ENCODE measurements at regions not wholly inside any gene's neighbourhood (a gene's known extent, or its start where the extent isn't known, plus 50 kb on each side); places are given as distances from the start of the nearest gene placed in this dataset.

DNA sequence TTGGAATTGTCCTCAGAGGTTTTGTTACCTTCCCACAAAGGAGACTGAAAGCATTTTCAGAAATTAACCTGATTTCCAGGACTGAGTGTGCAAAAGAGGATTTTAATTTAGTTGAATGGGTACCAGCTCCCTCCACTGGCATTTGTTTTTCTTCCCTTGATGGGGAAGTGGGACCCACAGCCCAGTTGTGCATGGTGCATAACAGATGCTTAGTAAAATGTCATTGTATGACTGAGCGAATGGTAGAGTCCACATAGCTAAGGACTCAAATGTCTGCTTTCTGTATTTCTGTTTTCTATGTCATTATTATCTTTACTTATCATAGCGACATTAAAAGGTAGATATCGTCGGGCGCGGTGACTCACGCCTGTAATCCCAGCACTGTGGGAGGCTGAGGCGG is 75.5 kb upstream of the RAPH1 start:
- H3K4me1 Mint-ChIP-seq = peaks cover 4% of the 10 kb centered on the region; the same call in 2 of the 3 replicates
- Histone ChIP-seq H3K27ac (ENCODE audit: low read depth) (no peak overlapping the region), H3K4me3 (no peak overlapping the region), H4K20me1 (replicated peaks; ENCODE audit: insufficient read depth) (no peaks in the 10 kb centered on the region), H3K9me2 (ENCODE audit: insufficient read depth) (no peaks in the 10 kb centered on the region), H3F3A (replicated peaks; ENCODE audit: low read depth) (no peaks in the 10 kb centered on the region), H3K4me1 (ENCODE audit: insufficient read depth) (no peaks in the 10 kb centered on the region), H2AFZ (no peak overlapping the region), H3K36me3 (ENCODE audit: insufficient read depth) (no peaks in the 10 kb centered on the region), H3K4me2 (no peak overlapping the region), H3K27me3 (ENCODE audit: insufficient read depth) (no peaks in the 10 kb centered on the region), H3K79me2 (replicated peaks; ENCODE audit: insufficient read depth) (no peaks in the 10 kb centered on the region)
- peaks cover 2% of the 10 kb centered on the region for H3K27me3 Mint-ChIP-seq (ENCODE audit: insufficient read depth, low read depth, poor library complexity)
- DNase-seq (ENCODE audit: low spot score) = no peak
- no peak overlapping the region for H3K4me3 Mint-ChIP-seq
- ATAC-seq = no peak
- H3K36me3 Mint-ChIP-seq (ENCODE audit: low read depth) = no peaks in the 10 kb centered on the region
- H3K9me3 Mint-ChIP-seq = no peaks in the 10 kb centered on the region; the same call in 2 of the 3 replicates
- H3K27ac Mint-ChIP-seq = no peak overlapping the region
- TF ChIP-seq, protein P1, sequence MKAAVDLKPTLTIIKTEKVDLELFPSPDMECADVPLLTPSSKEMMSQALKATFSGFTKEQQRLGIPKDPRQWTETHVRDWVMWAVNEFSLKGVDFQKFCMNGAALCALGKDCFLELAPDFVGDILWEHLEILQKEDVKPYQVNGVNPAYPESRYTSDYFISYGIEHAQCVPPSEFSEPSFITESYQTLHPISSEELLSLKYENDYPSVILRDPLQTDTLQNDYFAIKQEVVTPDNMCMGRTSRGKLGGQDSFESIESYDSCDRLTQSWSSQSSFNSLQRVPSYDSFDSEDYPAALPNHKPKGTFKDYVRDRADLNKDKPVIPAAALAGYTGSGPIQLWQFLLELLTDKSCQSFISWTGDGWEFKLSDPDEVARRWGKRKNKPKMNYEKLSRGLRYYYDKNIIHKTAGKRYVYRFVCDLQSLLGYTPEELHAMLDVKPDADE (IDR thresholded peaks at IDR 0.05) = no peak
- no peak for TF ChIP-seq JUNB (IDR thresholded peaks at IDR 0.05; ENCODE audit: unreplicated experiment)
- TF ChIP-seq POLR2AphosphoS5 (IDR thresholded peaks at IDR 0.05; ENCODE audit: low read depth) = no peak
- TF ChIP-seq, protein P2, sequence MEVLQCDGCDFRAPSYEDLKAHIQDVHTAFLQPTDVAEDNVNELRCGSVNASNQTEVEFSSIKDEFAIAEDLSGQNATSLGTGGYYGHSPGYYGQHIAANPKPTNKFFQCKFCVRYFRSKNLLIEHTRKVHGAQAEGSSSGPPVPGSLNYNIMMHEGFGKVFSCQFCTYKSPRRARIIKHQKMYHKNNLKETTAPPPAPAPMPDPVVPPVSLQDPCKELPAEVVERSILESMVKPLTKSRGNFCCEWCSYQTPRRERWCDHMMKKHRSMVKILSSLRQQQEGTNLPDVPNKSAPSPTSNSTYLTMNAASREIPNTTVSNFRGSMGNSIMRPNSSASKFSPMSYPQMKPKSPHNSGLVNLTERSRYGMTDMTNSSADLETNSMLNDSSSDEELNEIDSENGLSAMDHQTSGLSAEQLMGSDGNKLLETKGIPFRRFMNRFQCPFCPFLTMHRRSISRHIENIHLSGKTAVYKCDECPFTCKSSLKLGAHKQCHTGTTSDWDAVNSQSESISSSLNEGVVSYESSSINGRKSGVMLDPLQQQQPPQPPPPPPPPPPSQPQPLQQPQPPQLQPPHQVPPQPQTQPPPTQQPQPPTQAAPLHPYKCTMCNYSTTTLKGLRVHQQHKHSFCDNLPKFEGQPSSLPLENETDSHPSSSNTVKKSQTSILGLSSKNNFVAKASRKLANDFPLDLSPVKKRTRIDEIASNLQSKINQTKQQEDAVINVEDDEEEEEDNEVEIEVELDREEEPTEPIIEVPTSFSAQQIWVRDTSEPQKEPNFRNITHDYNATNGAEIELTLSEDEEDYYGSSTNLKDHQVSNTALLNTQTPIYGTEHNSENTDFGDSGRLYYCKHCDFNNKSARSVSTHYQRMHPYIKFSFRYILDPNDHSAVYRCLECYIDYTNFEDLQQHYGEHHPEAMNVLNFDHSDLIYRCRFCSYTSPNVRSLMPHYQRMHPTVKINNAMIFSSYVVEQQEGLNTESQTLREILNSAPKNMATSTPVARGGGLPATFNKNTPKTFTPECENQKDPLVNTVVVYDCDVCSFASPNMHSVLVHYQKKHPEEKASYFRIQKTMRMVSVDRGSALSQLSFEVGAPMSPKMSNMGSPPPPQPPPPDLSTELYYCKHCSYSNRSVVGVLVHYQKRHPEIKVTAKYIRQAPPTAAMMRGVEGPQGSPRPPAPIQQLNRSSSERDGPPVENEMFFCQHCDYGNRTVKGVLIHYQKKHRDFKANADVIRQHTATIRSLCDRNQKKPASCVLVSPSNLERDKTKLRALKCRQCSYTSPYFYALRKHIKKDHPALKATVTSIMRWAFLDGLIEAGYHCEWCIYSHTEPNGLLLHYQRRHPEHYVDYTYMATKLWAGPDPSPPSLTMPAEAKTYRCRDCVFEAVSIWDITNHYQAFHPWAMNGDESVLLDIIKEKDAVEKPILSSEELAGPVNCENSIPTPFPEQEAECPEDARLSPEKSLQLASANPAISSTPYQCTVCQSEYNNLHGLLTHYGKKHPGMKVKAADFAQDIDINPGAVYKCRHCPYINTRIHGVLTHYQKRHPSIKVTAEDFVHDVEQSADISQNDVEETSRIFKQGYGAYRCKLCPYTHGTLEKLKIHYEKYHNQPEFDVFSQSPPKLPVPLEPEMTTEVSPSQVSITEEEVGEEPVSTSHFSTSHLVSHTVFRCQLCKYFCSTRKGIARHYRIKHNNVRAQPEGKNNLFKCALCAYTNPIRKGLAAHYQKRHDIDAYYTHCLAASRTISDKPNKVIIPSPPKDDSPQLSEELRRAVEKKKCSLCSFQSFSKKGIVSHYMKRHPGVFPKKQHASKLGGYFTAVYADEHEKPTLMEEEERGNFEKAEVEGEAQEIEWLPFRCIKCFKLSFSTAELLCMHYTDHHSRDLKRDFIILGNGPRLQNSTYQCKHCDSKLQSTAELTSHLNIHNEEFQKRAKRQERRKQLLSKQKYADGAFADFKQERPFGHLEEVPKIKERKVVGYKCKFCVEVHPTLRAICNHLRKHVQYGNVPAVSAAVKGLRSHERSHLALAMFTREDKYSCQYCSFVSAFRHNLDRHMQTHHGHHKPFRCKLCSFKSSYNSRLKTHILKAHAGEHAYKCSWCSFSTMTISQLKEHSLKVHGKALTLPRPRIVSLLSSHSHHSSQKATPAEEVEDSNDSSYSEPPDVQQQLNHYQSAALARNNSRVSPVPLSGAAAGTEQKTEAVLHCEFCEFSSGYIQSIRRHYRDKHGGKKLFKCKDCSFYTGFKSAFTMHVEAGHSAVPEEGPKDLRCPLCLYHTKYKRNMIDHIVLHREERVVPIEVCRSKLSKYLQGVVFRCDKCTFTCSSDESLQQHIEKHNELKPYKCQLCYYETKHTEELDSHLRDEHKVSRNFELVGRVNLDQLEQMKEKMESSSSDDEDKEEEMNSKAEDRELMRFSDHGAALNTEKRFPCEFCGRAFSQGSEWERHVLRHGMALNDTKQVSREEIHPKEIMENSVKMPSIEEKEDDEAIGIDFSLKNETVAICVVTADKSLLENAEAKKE (CRISPR knock-in tag; IDR thresholded peaks at IDR 0.05) = no peak
- TF ChIP-seq STAT1 (IDR thresholded peaks at IDR 0.05; ENCODE audit: unreplicated experiment) = no peak
- TF ChIP-seq, protein P3, sequence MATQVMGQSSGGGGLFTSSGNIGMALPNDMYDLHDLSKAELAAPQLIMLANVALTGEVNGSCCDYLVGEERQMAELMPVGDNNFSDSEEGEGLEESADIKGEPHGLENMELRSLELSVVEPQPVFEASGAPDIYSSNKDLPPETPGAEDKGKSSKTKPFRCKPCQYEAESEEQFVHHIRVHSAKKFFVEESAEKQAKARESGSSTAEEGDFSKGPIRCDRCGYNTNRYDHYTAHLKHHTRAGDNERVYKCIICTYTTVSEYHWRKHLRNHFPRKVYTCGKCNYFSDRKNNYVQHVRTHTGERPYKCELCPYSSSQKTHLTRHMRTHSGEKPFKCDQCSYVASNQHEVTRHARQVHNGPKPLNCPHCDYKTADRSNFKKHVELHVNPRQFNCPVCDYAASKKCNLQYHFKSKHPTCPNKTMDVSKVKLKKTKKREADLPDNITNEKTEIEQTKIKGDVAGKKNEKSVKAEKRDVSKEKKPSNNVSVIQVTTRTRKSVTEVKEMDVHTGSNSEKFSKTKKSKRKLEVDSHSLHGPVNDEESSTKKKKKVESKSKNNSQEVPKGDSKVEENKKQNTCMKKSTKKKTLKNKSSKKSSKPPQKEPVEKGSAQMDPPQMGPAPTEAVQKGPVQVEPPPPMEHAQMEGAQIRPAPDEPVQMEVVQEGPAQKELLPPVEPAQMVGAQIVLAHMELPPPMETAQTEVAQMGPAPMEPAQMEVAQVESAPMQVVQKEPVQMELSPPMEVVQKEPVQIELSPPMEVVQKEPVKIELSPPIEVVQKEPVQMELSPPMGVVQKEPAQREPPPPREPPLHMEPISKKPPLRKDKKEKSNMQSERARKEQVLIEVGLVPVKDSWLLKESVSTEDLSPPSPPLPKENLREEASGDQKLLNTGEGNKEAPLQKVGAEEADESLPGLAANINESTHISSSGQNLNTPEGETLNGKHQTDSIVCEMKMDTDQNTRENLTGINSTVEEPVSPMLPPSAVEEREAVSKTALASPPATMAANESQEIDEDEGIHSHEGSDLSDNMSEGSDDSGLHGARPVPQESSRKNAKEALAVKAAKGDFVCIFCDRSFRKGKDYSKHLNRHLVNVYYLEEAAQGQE (IDR thresholded peaks at IDR 0.05; ENCODE audit: unreplicated experiment) = no peak
- TF ChIP-seq ZNF114 (CRISPR knock-in tag; IDR thresholded peaks at IDR 0.05) = no peak
- TF ChIP-seq, protein P4, sequence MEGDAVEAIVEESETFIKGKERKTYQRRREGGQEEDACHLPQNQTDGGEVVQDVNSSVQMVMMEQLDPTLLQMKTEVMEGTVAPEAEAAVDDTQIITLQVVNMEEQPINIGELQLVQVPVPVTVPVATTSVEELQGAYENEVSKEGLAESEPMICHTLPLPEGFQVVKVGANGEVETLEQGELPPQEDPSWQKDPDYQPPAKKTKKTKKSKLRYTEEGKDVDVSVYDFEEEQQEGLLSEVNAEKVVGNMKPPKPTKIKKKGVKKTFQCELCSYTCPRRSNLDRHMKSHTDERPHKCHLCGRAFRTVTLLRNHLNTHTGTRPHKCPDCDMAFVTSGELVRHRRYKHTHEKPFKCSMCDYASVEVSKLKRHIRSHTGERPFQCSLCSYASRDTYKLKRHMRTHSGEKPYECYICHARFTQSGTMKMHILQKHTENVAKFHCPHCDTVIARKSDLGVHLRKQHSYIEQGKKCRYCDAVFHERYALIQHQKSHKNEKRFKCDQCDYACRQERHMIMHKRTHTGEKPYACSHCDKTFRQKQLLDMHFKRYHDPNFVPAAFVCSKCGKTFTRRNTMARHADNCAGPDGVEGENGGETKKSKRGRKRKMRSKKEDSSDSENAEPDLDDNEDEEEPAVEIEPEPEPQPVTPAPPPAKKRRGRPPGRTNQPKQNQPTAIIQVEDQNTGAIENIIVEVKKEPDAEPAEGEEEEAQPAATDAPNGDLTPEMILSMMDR (conservative IDR thresholded peaks at IDR 0.05; ENCODE audit: low read depth in 2 of 2) = no peak
- TF ChIP-seq CREB1 (CRISPR knock-in tag; IDR thresholded peaks at IDR 0.05; ENCODE audit: low read depth) = no peak
- TF ChIP-seq ZNF331 (CRISPR knock-in tag; IDR thresholded peaks at IDR 0.05; ENCODE audit: low read depth) = no peak
- no peak for TF ChIP-seq EZH2phosphoT487 (IDR thresholded peaks at IDR 0.05; ENCODE audit: unreplicated experiment)
- TF ChIP-seq EZH2 (IDR thresholded peaks at IDR 0.05; ENCODE audit: low read depth, unreplicated experiment) = no peak
- TF ChIP-seq NANOG (IDR thresholded peaks at IDR 0.05; ENCODE audit: borderline replicate concordance) = no peak
